Left cardiac atrium (tissue), 4 donors: ENCODE measurements at regions not wholly inside any gene's neighbourhood (a gene's known extent, or its start where the extent isn't known, plus 50 kb on each side); places are given as distances from the start of the nearest gene placed in this dataset.
A peak's percentile ranks its signal among the peaks of the same experiment; 100 is the strongest.

Experiments used
- ATAC-seq, 2 donors: fragments of 200-7000 bp; cut with Tn5 transposase; one replicate each; pipeline ENCODE4 v1.9.1; 2020; ENCODE audit warnings: mild to moderate bottlenecking in 2 of 2, moderate library complexity in 2 of 2
- DNase-seq: peaks from one replicate; pipeline ENCODE4 v3.0.0-alpha.2; 2020
- intact Hi-C, 2 donors: fragments of 100-400 bp; cut with DNase I; formaldehyde crosslinking; loops; one replicate each; pipeline versions ENCODE4 v1.14.1 to v1.15.1; 2022 to 2023
- donor health status: DM: no; HTN: yes; CAD: no.
- donor health status: DM: no; HTN: yes; CAD: no; lungs with severe emphysema.
- donor health status: DM: yes; HTN: yes; CAD: no.
- donor health status: Dilated cardiomyopathy.

- DNase-seq (no peak), ATAC-seq (no peak)
- intact Hi-C loops, result no loop called here
These were observed 91.4 kb downstream of the SUDS3 start for GRCh38 chr12:118467641-118468305.

DNA sequence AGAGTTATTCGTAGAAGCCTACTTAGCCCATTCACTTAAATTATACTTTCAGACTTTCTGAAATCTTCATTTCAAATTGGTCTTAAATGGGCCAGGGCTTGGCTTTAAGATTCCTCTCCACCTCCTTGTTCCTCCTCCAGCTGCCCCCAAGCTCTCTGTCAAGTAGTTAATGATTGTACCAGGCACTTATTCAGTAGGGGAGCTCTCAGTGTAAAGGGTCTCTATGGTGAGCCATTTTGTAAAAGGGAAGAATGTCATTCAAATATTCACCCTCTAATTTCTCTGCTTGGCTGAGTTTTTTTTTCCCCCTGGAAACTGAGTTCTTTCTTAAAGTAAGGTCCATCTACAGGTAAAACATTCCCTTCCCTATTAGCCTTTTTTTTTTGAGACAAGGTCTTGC, 96.6 kb downstream of the SUDS3 start:
- ATAC-seq (no peak), DNase-seq (no peak)
- intact Hi-C loops, result no loop called here

DNA sequence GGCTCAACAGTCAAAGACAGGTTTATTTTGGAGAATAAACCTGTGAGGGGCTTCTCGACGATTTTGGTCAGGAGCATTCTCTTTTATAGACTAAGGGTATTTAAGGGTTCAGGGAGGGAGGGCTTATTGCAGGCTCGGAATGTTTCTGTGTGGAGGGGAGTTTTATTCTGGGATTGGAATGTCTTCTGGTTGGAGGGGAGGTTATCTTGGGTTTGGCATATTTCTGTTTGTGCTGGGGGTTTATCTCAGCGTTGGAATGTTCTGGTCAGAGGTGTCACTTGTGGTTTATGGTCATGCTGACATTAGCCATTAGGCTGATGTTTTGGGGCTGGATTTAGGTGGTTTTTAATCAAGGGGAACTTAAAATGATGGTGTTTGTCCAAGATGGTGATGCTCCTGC, 103.9 kb downstream of the SUDS3 start:
- ATAC-seq (peak; percentile 33 to 86), DNase-seq (no peak)
- intact Hi-C loops, result no loop called here

DNA sequence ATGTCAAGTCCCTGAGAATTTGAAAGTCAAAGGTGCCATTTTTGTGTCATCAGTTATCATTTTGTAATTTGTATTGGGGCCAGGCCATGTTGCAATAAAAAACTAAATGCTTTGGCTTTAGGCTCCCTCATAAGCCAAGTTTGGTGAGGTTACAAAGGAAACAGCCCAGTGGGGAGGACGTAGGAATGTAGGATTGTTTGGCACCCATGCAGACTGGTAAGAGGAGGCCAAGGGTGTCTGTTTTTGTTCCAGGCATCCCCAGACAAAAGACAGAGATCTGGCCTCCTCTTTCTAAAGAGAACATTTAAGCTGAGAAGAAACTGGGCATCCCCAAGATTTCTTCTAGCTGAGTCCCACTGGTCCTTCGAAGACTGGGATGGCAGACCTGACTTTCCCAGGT, 111.7 kb downstream of the SUDS3 start:
- no peak for ATAC-seq

DNA sequence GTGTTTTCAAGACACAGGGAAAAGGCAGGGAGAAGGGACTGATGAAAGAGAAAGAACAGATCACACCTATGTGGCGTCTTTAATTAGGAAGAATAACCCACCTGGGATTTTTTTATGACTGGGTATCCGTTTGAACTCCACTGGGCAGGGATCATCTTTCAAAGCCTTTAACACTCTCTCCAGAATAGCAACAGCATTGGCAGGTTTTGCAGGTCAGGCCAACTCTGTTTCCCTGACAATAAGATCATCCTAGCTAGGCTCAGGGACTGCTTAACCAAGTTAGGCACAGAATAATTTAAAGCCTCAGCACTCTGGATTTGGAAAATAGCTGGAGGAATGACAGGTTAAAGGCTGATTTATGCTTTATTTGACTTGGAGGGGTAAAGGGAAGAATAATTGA, 117.6 kb downstream of the SUDS3 start:
- no peak for ATAC-seq
- no peak for DNase-seq
- intact Hi-C loops, result no loop called here

More for the DNA sequence above, 111.7 kb downstream of the SUDS3 start:
- no peak for DNase-seq
- intact Hi-C loops, result no loop called here

GRCh38 chr12:118494776-118495175, 118.4 kb downstream of the SUDS3 start:
- ATAC-seq (no peak), DNase-seq (no peak)
- intact Hi-C loops, result no loop called here

- intact Hi-C loops, result no loop called here
- DNase-seq, result no peak
- ATAC-seq, result no peak
These were observed 118.9 kb downstream of the SUDS3 start for GRCh38 chr12:118495296-118495695.

DNA sequence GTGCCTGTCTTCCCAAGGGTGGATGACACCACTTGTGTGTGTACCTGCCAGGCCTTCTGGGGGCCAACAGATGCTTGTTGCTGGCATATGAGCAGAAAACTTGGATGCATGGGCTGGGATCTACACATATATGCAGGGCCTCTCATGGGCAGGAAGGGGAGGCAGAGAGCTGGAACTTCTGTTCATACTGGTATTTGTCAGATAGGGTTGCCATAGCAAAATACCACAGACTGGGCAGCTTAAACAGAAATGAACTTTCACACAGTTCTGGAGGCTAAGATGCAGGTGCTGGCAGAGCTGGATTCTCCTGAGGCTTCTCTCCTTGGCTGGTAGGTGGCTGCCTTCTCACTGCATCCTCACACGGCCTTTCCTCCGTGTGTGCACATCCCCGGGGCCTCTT, 121.8 kb downstream of the SUDS3 start:
- intact Hi-C loops, result no loop called here
- ATAC-seq (peak; percentile 82 to 84), DNase-seq (no peak)

DNA sequence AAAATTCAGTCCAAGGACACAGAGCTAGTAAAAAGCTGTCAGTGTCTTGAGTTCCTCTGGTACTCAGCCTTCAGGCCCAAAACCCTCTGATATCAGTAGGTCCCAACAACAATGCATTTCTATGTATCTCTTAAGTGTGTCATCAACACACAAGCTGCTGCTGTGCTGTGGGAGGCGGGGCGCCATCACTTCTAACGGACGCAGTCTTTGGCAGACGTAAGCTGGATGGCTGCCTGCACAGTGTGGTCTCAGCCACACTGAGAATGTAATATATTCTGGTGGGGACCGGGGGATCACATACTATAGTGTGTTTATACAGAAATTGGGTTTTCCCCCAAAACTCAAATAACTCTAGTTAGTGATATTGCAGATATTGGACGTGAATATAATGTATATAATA, 123.9 kb downstream of the SUDS3 start:
- intact Hi-C loops, result no loop called here
- DNase-seq (peak; percentile 36), ATAC-seq (peak; percentile 67 to 84)

GRCh38 chr12:118501489-118501888, 125.1 kb downstream of the SUDS3 start:
- DNase-seq, result no peak
- no peak for ATAC-seq
- intact Hi-C loops, result no loop called here

- intact Hi-C loops, result no loop called here
These were observed 127.1 kb downstream of the SUDS3 start for GRCh38 chr12:118503476-118503875.

DNA sequence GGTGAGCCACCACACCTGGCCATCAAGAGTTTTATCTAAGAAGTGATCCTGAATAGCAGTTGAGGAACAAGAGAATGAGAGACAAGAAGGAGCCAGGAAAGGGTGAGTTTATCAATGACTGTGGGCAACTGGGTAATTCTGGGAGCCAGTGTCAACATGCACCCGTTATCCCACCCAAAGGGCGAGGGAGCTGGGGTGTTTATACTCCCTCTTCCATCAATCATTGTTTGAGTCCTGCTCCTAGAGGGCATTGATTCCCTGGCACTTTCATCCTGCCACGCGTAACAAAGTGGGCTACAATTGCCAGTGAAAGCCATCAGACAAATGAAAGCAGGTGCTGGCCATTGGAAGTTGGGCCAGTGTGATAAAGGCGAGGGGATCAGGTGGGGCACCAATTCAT, 136.3 kb downstream of the SUDS3 start:
- intact Hi-C loops, result no loop called here
- DNase-seq (no peak), ATAC-seq (no peak)

More at GRCh38 chr12:118503476-118503875, 127.1 kb downstream of the SUDS3 start:
- DNase-seq (no peak), ATAC-seq (no peak)

DNA sequence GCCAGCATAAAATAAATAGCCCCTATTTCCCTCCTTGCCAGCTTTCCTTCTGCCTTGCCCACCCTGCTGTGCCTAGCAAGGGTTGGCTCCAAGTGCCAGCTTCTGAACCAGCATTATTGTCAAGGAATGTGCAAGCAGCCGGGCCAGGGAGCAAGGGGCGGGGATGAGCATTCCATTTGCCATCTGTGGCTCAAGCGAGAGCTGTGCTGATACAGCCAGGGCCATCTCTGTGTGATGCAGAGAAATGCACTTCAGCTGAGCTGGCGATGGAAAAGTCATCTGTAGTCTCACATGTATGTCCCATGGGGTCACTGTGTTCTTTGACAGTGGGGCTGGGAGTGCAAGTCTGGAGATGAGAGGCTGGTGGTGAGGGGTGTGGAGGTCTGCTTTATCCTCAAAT, 137.3 kb downstream of the SUDS3 start:
- DNase-seq (no peak), ATAC-seq (no peak)
- intact Hi-C loops, result no loop called here

DNA sequence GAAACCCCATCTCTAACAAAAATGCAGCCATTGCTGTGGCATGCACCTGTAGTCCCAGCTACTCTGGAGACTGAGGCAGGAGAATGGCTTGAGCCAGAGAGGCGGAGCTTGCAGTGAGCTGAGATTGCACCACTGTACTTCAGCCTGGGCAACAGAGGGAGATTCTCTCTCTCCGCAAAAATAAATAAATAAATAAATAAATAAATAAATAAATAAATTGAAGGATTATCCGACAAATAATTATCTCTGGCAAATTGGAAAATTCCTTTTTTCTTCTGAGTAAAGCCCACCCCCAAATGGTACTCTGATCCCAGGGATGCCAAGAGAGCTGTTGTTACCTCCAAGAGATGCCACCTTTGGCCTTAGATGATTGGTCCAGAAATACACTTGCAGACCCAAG, 137.9 kb downstream of the SUDS3 start:
- ATAC-seq (no peak), DNase-seq (no peak)
- intact Hi-C loops, result no loop called here

GRCh38 chr12:118520214-118521035, 144.1 kb downstream of the SUDS3 start:
- intact Hi-C loops, result no loop called here
- no peak for DNase-seq
- peak; percentile 72 to 83 for ATAC-seq

DNA sequence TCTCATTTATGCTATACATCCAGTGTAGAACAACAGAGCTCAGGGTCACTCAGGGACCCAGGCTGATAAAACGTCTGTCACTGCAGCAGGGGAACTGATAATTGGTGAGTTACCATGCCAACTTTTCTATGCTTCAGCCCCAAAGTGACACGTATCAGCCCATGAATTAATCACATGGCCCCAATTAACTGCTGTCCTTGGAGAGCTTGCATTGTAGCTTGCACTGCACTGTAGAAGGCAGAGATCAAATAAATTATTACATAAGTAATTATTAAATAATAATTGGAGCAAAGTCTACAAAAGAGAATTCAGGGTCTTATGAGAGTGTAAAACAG, 144.6 kb downstream of the SUDS3 start:
- no peak for DNase-seq
- intact Hi-C loops, result no loop called here
- ATAC-seq, result no peak

- intact Hi-C loops, result no loop called here
- ATAC-seq, result no peak
- no peak for DNase-seq
These were observed 148.1 kb downstream of the SUDS3 start for GRCh38 chr12:118524446-118524845.

GRCh38 chr12:118525216-118525615, 148.9 kb downstream of the SUDS3 start:
- ATAC-seq (no peak), DNase-seq (no peak)
- intact Hi-C loops, result no loop called here

GRCh38 chr12:118526255-118527095, 150.1 kb downstream of the SUDS3 start:
- intact Hi-C loops, result no loop called here
- peak in 1 of 2 donors; percentile 33 for ATAC-seq
- DNase-seq, result no peak

- ATAC-seq (no peak), DNase-seq (no peak)
- intact Hi-C loops, result no loop called here
These were observed 151.0 kb downstream of the SUDS3 start for GRCh38 chr12:118527310-118527709.
